AG08395 (cell line): ENCODE measurements at regions not wholly inside any gene's neighbourhood (a gene's known extent, or its start where the extent isn't known, plus 50 kb on each side); places are given as distances from the start of the nearest gene placed in this dataset.
"Not testable (repeated sequence)": the region's sequence is repeated elsewhere in the genome, so short reads cannot be mapped to it uniquely, and the experiment has no call there.

Experiments
- DNase-seq: peaks from one replicate; pipeline ENCODE4 v3.0.0; 2012; ENCODE audit warnings: mixed read lengths, low spot score

GRCh38 chr10:130261766-130262165 is 125.6 kb downstream of the GLRX3 start:
- no peak for DNase-seq

- DNase-seq: no peak
Observed at GRCh38 chr10:130263289-130263688, 127.1 kb downstream of the GLRX3 start.

GRCh38 chr10:130265542-130265941 is 129.4 kb downstream of the GLRX3 start:
- DNase-seq: no peak

GRCh38 chr10:130282492-130283218 is 146.5 kb downstream of the GLRX3 start:
- no peak for DNase-seq

GRCh38 chr10:130283219-130283545 is 147.0 kb downstream of the GLRX3 start:
- no peak for DNase-seq

- DNase-seq: not testable (repeated sequence)
Observed at GRCh38 chr10:130295761-130296160, 159.6 kb downstream of the GLRX3 start.

GRCh38 chr10:130300608-130301020 is 164.4 kb downstream of the GLRX3 start:
- DNase-seq: no peak

GRCh38 chr10:130301021-130301892 is 165.1 kb downstream of the GLRX3 start:
- no peak for DNase-seq

- DNase-seq: no peak
Observed at GRCh38 chr10:130326954-130327353, 190.8 kb downstream of the GLRX3 start.

- DNase-seq: no peak
Observed at GRCh38 chr10:130329792-130330191, 193.6 kb downstream of the GLRX3 start.

- DNase-seq: no peak
Observed at GRCh38 chr10:130333185-130333584, 197.0 kb downstream of the GLRX3 start.

GRCh38 chr10:130335336-130335735 is 199.1 kb downstream of the GLRX3 start:
- no peak for DNase-seq

GRCh38 chr10:130336617-130337304 is 200.6 kb downstream of the GLRX3 start:
- no peak for DNase-seq

GRCh38 chr10:130337305-130337640 is 201.1 kb downstream of the GLRX3 start:
- no peak for DNase-seq

GRCh38 chr10:130337696-130338635 is 201.8 kb downstream of the GLRX3 start:
- no peak for DNase-seq

- DNase-seq: no peak
Observed at GRCh38 chr10:130338636-130339024, 202.4 kb downstream of the GLRX3 start.

- DNase-seq: no peak
Observed at GRCh38 chr10:130339091-130339490, 202.9 kb downstream of the GLRX3 start.

GRCh38 chr10:130339911-130340310 is 203.7 kb downstream of the GLRX3 start:
- no peak for DNase-seq

- DNase-seq: no peak
Observed at GRCh38 chr10:130340816-130341215, 204.6 kb downstream of the GLRX3 start.

GRCh38 chr10:130341356-130341755 is 205.2 kb downstream of the GLRX3 start:
- DNase-seq: no peak

GRCh38 chr10:130345728-130346127 is 209.5 kb downstream of the GLRX3 start:
- DNase-seq: no peak

GRCh38 chr10:130350996-130351395 is 214.8 kb downstream of the GLRX3 start:
- DNase-seq: no peak
